HUES48 (cell line): ENCODE measurements at regions not wholly inside any gene's neighbourhood (a gene's known extent, or its start where the extent isn't known, plus 50 kb on each side); places are given as distances from the start of the nearest gene placed in this dataset.

Experiments
- H3K27ac ChIP-seq: one replicate; pipeline ENCODE4 v1.7.0; 2013; ENCODE audit warnings: low read depth, low read length, inconsistent platforms
- H3K27me3 ChIP-seq: 2 replicates; pipeline ENCODE4 v1.6.1; 2013; ENCODE audit warnings: mild to moderate bottlenecking, low read length; ENCODE audit not compliant: control insufficient read depth, insufficient read depth
- H3K36me3 ChIP-seq: 2 replicates; pipeline ENCODE4 v1.6.1; 2013; ENCODE audit warnings: low read length; ENCODE audit not compliant: control insufficient read depth, insufficient read depth
- H3K4me1 ChIP-seq: 2 replicates; pipeline ENCODE4 v1.6.1; 2013; ENCODE audit warnings: mild to moderate bottlenecking, low read length; ENCODE audit not compliant: control insufficient read depth, insufficient read depth
- H3K4me3 ChIP-seq: 2 replicates; pipeline ENCODE4 v1.5.1; 2013; ENCODE audit warnings: mild to moderate bottlenecking, low read depth, low read length
- H3K9ac ChIP-seq: 2 replicates; pipeline ENCODE4 v1.6.1; 2013; ENCODE audit warnings: mild to moderate bottlenecking, low read depth, low read length, moderate library complexity
- H3K9me3 ChIP-seq: 2 replicates; pipeline ENCODE4 v1.6.1; 2013; ENCODE audit warnings: low read length; ENCODE audit not compliant: control insufficient read depth, insufficient read depth

GRCh38 chr1:72564749-72565148 lies 282.4 kb upstream of the NEGR1 start:
- H3K27ac ChIP-seq = no peak overlapping the region
- H3K9me3 ChIP-seq = no peaks in the 10 kb centered on the region
- H3K36me3 ChIP-seq = no peaks in the 10 kb centered on the region
- no peak overlapping the region for H3K9ac ChIP-seq
- H3K4me3 ChIP-seq = no peak overlapping the region
- H3K27me3 ChIP-seq = no peaks in the 10 kb centered on the region
- peaks cover 7% of the 10 kb centered on the region for H3K4me1 ChIP-seq

- no peaks in the 10 kb centered on the region for H3K4me1 ChIP-seq
- no peaks in the 10 kb centered on the region for H3K27me3 ChIP-seq
- H3K9me3 ChIP-seq = no peaks in the 10 kb centered on the region
- no peak overlapping the region for H3K9ac ChIP-seq
- no peak overlapping the region for H3K4me3 ChIP-seq
- no peak overlapping the region for H3K27ac ChIP-seq
- no peaks in the 10 kb centered on the region for H3K36me3 ChIP-seq
Observed at GRCh38 chr1:72557446-72558049, 275.2 kb upstream of the NEGR1 start.

GRCh38 chr1:72547412-72547811 lies 265.1 kb upstream of the NEGR1 start:
- no peaks in the 10 kb centered on the region for H3K27me3 ChIP-seq
- peaks cover 17% of the 10 kb centered on the region for H3K4me1 ChIP-seq
- H3K27ac ChIP-seq = peak overlapping the region; percentile 36
- no peak overlapping the region for H3K9ac ChIP-seq
- H3K4me3 ChIP-seq = peak overlapping the region; percentile 27; the same call in 1 of the 2 replicates
- no peaks in the 10 kb centered on the region for H3K9me3 ChIP-seq
- H3K36me3 ChIP-seq = no peaks in the 10 kb centered on the region

DNA sequence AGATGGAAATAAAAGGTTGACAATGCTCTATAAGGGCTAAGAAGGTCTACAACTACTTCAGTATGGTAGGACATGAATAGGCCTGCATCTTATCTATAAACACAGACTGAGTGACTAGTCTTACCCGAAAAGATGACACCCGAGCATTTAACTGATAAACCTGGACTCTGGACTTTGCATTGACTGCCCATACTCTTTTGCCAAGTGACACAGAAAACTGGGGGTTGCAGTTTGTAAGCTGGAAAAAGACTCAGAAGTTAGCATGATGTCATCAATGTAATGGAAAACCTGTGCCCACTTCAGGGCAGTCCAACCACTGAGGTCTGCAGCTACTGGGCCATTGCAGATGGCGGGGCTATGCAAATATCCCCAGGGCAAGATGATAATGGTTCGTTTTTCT lies 258.3 kb upstream of the NEGR1 start:
- no peaks in the 10 kb centered on the region for H3K36me3 ChIP-seq
- no peaks in the 10 kb centered on the region for H3K4me1 ChIP-seq
- H3K9me3 ChIP-seq = no peaks in the 10 kb centered on the region
- no peak overlapping the region for H3K4me3 ChIP-seq
- no peak overlapping the region for H3K9ac ChIP-seq
- H3K27me3 ChIP-seq = no peaks in the 10 kb centered on the region
- H3K27ac ChIP-seq = no peak overlapping the region

GRCh38 chr1:72535470-72535869 lies 253.1 kb upstream of the NEGR1 start:
- H3K36me3 ChIP-seq = no peaks in the 10 kb centered on the region
- H3K27me3 ChIP-seq = no peaks in the 10 kb centered on the region
- H3K9ac ChIP-seq = no peak overlapping the region
- H3K27ac ChIP-seq = no peak overlapping the region
- no peaks in the 10 kb centered on the region for H3K9me3 ChIP-seq
- no peaks in the 10 kb centered on the region for H3K4me1 ChIP-seq
- H3K4me3 ChIP-seq = no peak overlapping the region

GRCh38 chr1:72530646-72531045 lies 248.3 kb upstream of the NEGR1 start:
- Histone ChIP-seq H3K9me3 (no peaks in the 10 kb centered on the region), H3K9ac (no peak overlapping the region), H3K4me3 (no peak overlapping the region), H3K36me3 (no peaks in the 10 kb centered on the region), H3K27ac (no peak overlapping the region), H3K4me1 (no peaks in the 10 kb centered on the region), H3K27me3 (no peaks in the 10 kb centered on the region)

DNA sequence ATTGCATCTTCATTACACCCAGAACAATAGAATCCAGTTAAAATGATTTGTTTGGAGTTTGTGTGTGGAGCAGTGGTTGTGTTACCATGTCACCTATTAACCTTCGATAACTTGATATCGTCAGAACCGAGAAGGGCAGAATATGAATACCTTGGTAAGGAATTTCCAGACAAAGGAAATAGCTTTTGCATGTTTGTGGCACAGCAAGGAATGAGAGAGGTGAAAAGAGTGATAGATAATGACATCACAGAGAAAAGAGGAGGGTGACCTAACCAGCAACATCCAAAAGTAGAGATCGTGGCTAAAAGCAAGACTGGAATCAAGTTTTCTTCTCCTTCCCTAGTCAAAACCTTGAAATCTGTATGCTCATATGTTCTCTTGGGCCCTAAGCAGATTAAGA lies 244.6 kb upstream of the NEGR1 start:
- no peak overlapping the region for H3K9ac ChIP-seq
- no peaks in the 10 kb centered on the region for H3K27me3 ChIP-seq
- H3K4me3 ChIP-seq = no peak overlapping the region
- no peaks in the 10 kb centered on the region for H3K9me3 ChIP-seq
- no peak overlapping the region for H3K27ac ChIP-seq
- no peaks in the 10 kb centered on the region for H3K4me1 ChIP-seq
- no peaks in the 10 kb centered on the region for H3K36me3 ChIP-seq

GRCh38 chr1:72524021-72524420 lies 241.7 kb upstream of the NEGR1 start:
- Histone ChIP-seq H3K4me1 (no peaks in the 10 kb centered on the region), H3K27ac (no peak overlapping the region), H3K9ac (no peak overlapping the region)

DNA sequence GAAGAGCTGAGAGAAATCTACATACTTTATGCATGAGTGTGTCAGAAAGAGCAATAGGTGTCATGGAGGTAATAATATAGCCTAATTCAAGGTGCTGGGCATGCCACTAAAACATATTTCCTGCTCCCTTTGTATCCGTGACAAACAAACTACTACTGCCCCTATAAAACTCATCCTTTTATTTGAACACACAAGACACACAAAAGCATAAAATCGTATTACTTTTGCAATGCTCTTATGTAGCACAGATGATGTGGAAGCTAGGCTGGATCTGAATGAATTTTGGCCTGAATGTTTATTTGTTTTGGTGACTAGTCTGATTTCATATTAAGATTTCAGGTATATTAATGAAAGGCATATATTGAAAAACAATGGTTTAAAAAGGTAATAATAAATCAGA lies 239.3 kb upstream of the NEGR1 start:
- Histone ChIP-seq H3K4me1 (no peaks in the 10 kb centered on the region), H3K9ac (no peak overlapping the region), H3K4me3 (no peak overlapping the region), H3K27ac (no peak overlapping the region), H3K27me3 (no peaks in the 10 kb centered on the region), H3K9me3 (no peaks in the 10 kb centered on the region), H3K36me3 (no peaks in the 10 kb centered on the region)

More at GRCh38 chr1:72524021-72524420, 241.7 kb upstream of the NEGR1 start:
- H3K9me3 ChIP-seq = no peaks in the 10 kb centered on the region
- H3K4me3 ChIP-seq = no peak overlapping the region
- no peaks in the 10 kb centered on the region for H3K27me3 ChIP-seq
- no peaks in the 10 kb centered on the region for H3K36me3 ChIP-seq

- Histone ChIP-seq H3K4me3 (no peak overlapping the region), H3K36me3 (no peaks in the 10 kb centered on the region), H3K27ac (no peak overlapping the region), H3K27me3 (no peaks in the 10 kb centered on the region), H3K9me3 (no peaks in the 10 kb centered on the region), H3K9ac (no peak overlapping the region), H3K4me1 (peaks cover 8% of the 10 kb centered on the region; the same call in 1 of the 2 replicates)
Observed at GRCh38 chr1:72516826-72517225, 234.5 kb upstream of the NEGR1 start.

DNA sequence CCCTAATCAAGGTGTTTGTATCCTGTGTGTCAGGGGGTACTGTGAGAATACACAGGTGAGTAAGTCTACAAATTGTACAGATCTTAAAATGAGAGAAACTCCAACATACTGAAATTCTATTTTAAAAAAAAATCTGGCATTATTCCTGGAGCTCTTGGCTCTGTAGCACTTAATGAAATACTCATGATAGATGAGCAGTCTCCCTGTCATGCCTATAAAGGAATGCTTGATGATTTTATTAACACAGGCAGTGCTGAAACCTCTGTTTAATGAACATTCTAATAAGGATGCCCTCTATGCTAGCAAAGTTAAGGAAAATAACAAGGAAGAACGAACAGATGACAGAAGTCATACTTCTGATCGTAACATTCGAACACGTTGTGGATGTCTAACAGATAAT lies 233.9 kb upstream of the NEGR1 start:
- no peaks in the 10 kb centered on the region for H3K9me3 ChIP-seq
- no peaks in the 10 kb centered on the region for H3K36me3 ChIP-seq
- H3K4me1 ChIP-seq = peaks cover 13% of the 10 kb centered on the region
- no peak overlapping the region for H3K9ac ChIP-seq
- H3K27ac ChIP-seq = no peak overlapping the region
- H3K27me3 ChIP-seq = no peaks in the 10 kb centered on the region
- no peak overlapping the region for H3K4me3 ChIP-seq
